Caco-2 (cell line): ENCODE measurements at regions not wholly inside any gene's neighbourhood (a gene's known extent, or its start where the extent isn't known, plus 50 kb on each side); places are given as distances from the start of the nearest gene placed in this dataset.

Experiments used
- BruUV-seq: library from RNA; stranded (reverse); fragments of 400-500 nt; replicated peaks from 2 replicates; lab custom pipeline; 2021; lab: Mats Ljungman, UMichigan
- CTCF ChIA-PET: fragments of 300-600 bp; sonication (Branson Sonifier 250); formaldehyde crosslinking; loops from one replicate; lab custom pipeline; 2022; ENCODE audit warnings: antibody characterized with exemption; lab: Charles Lee
- POLR2A ChIA-PET: fragments of 300-600 bp; sonication (Branson Sonifier 250); formaldehyde crosslinking; loops from one replicate; lab custom pipeline; 2022; ENCODE audit warnings: antibody characterized with exemption; lab: Charles Lee
- DNase-seq, 2 experiments: peaks; one replicate each; pipeline versions ENCODE4 v3.0.0 to v3.0.0-alpha.2; 2020 to 2022
- H3K27me3 ChIP-seq: replicated peaks from 2 replicates; pipeline ENCODE4 v1.6.0; 2011; ENCODE audit warnings: low read length; ENCODE audit not compliant: control insufficient read depth, insufficient read depth
- H3K36me3 ChIP-seq: 2 replicates; pipeline ENCODE4 v1.5.1; 2011; ENCODE audit warnings: low read length; ENCODE audit not compliant: control insufficient read depth, insufficient read depth
- H3K4me1 ChIP-seq: fragments of 250-450 bp; sonication (Bioruptor Pico); 2 replicates; pipeline ENCODE4 v1.5.1; 2020; ENCODE audit warnings: mild to moderate bottlenecking
- H3K4me3 ChIP-seq: 2 replicates; pipeline ENCODE4 v1.5.1; 2011; ENCODE audit warnings: low read depth, mild to moderate bottlenecking, control low read depth, low read length
- H3K9me3 ChIP-seq: fragments of 250-450 bp; sonication (Bioruptor Pico); 2 replicates; pipeline ENCODE4 v1.5.1; 2020; ENCODE audit warnings: mild to moderate bottlenecking, moderate library complexity
- H3K27ac Mint-ChIP-seq: one replicate; pipeline ENCODE4 v1.8.0; 2022; ENCODE audit warnings: mixed read lengths; ENCODE audit not compliant: unreplicated experiment
- H3K27me3 Mint-ChIP-seq: one replicate; pipeline ENCODE4 v1.8.0; 2022; ENCODE audit warnings: mixed read lengths; ENCODE audit not compliant: insufficient read depth, unreplicated experiment
- H3K36me3 Mint-ChIP-seq: one replicate; pipeline ENCODE4 v1.8.0; 2022; ENCODE audit warnings: mild to moderate bottlenecking, mixed read lengths; ENCODE audit not compliant: insufficient read depth, unreplicated experiment
- H3K4me1 Mint-ChIP-seq: one replicate; pipeline ENCODE4 v1.8.0; 2022; ENCODE audit warnings: low read depth, mixed read lengths; ENCODE audit not compliant: unreplicated experiment
- H3K4me3 Mint-ChIP-seq: one replicate; pipeline ENCODE4 v1.8.0; 2022; ENCODE audit warnings: mild to moderate bottlenecking, moderate library complexity, mixed read lengths; ENCODE audit not compliant: unreplicated experiment
- H3K9me3 Mint-ChIP-seq: one replicate; pipeline ENCODE4 v1.8.0; 2022; ENCODE audit warnings: mixed read lengths; ENCODE audit not compliant: unreplicated experiment
- intact Hi-C: fragments of 100-400 bp; cut with micrococcal nuclease; formaldehyde crosslinking; loops from one replicate; pipeline ENCODE4 v1.10.0; 2022; ENCODE audit not compliant: unreplicated experiment
- TF ChIP-seq, protein P1 (sequence below), 2 experiments: fragments of 200-600 bp in 1 of 2; IDR thresholded peaks; 1 replicate in 1 of 2; 2 replicates in 1 of 2; pipeline versions ENCODE4 v1.5.1 to v1.8.0; 2011 to 2022; ENCODE audit warnings: antibody characterized with exemption in 1 of 2, control low read depth in 1 of 2, inconsistent platforms in 1 of 2, low read depth in 1 of 2, low read length in 1 of 2, mild to moderate bottlenecking in 1 of 2, moderate library complexity in 1 of 2; ENCODE audit not compliant: insufficient read depth in 1 of 2, severe bottlenecking in 1 of 2, unreplicated experiment in 1 of 2

DNA sequence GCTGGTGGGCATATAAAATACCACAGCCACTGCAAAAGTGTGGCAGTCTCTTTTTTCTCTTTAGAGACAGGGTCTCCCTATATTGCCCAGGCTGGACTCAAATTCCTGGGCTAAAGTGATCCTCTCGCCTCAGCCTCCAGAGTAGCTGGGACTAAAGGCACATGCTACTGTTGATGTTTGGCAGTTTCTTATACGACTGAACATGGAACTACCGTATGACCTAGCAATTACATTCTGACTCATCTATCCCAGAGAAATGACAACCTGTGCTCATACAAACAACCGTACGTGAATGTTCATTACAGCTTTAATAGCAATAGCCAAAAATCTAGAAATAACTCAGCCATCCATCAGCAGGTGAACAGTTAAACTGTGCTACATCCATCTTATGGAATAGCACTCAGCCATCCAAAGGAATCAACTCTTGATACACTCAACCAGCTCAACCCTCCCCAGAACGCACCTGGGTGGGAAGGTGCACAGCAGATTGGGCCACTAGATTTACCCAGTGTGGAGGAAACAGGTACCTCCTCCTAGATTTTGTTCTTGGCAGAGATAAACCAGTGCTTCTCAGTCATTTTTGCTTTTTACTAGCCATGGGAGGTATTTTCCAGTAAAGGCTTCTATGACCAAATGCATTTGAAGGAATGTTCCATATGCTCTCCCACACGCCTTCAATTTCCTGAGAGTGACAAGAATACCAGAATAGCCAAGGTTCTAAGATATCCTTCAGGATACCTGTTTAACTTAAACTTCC is 130.5 kb downstream of the MED15 start:
- Histone ChIP-seq H3K4me1 (peaks cover 17% of the 10 kb centered on the region), H3K27me3 (no peaks in the 10 kb centered on the region), H3K9me3 (no peaks in the 10 kb centered on the region), H3K4me3 (no peak overlapping the region), H3K36me3 (no peaks in the 10 kb centered on the region)
- intact Hi-C loops: no loop called here
- no peak overlapping the region for H3K4me3 Mint-ChIP-seq
- TF ChIP-seq, protein P1, sequence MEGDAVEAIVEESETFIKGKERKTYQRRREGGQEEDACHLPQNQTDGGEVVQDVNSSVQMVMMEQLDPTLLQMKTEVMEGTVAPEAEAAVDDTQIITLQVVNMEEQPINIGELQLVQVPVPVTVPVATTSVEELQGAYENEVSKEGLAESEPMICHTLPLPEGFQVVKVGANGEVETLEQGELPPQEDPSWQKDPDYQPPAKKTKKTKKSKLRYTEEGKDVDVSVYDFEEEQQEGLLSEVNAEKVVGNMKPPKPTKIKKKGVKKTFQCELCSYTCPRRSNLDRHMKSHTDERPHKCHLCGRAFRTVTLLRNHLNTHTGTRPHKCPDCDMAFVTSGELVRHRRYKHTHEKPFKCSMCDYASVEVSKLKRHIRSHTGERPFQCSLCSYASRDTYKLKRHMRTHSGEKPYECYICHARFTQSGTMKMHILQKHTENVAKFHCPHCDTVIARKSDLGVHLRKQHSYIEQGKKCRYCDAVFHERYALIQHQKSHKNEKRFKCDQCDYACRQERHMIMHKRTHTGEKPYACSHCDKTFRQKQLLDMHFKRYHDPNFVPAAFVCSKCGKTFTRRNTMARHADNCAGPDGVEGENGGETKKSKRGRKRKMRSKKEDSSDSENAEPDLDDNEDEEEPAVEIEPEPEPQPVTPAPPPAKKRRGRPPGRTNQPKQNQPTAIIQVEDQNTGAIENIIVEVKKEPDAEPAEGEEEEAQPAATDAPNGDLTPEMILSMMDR (IDR thresholded peaks at IDR 0.05; ENCODE audit: insufficient read depth in 1 of 2, low read depth in 1 of 2, low read length in 1 of 2, severe bottlenecking in 1 of 2, unreplicated experiment in 1 of 2): no peak
- ChIA-PET CTCF (no interaction called here), POLR2A (no interaction called here)
- BruUV-seq: no TSS peak
- no peaks in the 10 kb centered on the region for H3K9me3 Mint-ChIP-seq
- DNase-seq: no peak
- no peaks in the 10 kb centered on the region for H3K36me3 Mint-ChIP-seq
- H3K27me3 Mint-ChIP-seq: no peaks in the 10 kb centered on the region
- H3K27ac Mint-ChIP-seq: no peak overlapping the region
- H3K4me1 Mint-ChIP-seq: peaks cover 6% of the 10 kb centered on the region

GRCh38 chr22:20638507-20638870 is 131.1 kb downstream of the MED15 start:
- ChIA-PET POLR2A (no interaction called here), CTCF (no interaction called here)
- DNase-seq: peak in 1 of 2 experiments; percentile 11
- no peak overlapping the region for H3K4me3 Mint-ChIP-seq
- intact Hi-C loops: no loop called here
- peaks cover 6% of the 10 kb centered on the region for H3K4me1 Mint-ChIP-seq
- BruUV-seq: no TSS peak
- H3K4me3 ChIP-seq: no peak overlapping the region
- H3K27ac Mint-ChIP-seq: no peak overlapping the region
- H3K36me3 ChIP-seq: no peaks in the 10 kb centered on the region
- no peaks in the 10 kb centered on the region for H3K9me3 ChIP-seq
- H3K27me3 Mint-ChIP-seq: no peaks in the 10 kb centered on the region
- H3K4me1 ChIP-seq: peaks cover 17% of the 10 kb centered on the region
- H3K9me3 Mint-ChIP-seq: no peaks in the 10 kb centered on the region
- no peaks in the 10 kb centered on the region for H3K36me3 Mint-ChIP-seq
- TF ChIP-seq, protein P1 (IDR thresholded peaks at IDR 0.05; ENCODE audit: insufficient read depth in 1 of 2, low read depth in 1 of 2, low read length in 1 of 2, severe bottlenecking in 1 of 2, unreplicated experiment in 1 of 2): no peak
- H3K27me3 ChIP-seq: no peaks in the 10 kb centered on the region

GRCh38 chr22:20639343-20639742 is 131.9 kb downstream of the MED15 start:
- Mint-ChIP-seq H3K4me3 (no peak overlapping the region), H3K27me3 (no peaks in the 10 kb centered on the region), H3K9me3 (no peaks in the 10 kb centered on the region), H3K4me1 (peaks cover 6% of the 10 kb centered on the region), H3K36me3 (no peaks in the 10 kb centered on the region), H3K27ac (no peak overlapping the region)
- intact Hi-C loops: no loop called here
- Histone ChIP-seq H3K4me3 (no peak overlapping the region), H3K27me3 (no peaks in the 10 kb centered on the region), H3K4me1 (peaks cover 17% of the 10 kb centered on the region), H3K9me3 (no peaks in the 10 kb centered on the region), H3K36me3 (no peaks in the 10 kb centered on the region)
- CTCF ChIA-PET: no interaction called here
- DNase-seq: no peak
- no TSS peak for BruUV-seq
- TF ChIP-seq, protein P1 (IDR thresholded peaks at IDR 0.05; ENCODE audit: insufficient read depth in 1 of 2, low read depth in 1 of 2, low read length in 1 of 2, severe bottlenecking in 1 of 2, unreplicated experiment in 1 of 2): no peak
- POLR2A ChIA-PET: no interaction called here
